ENCODE measurements at regions not wholly inside any gene's neighbourhood (a gene's known extent, or its start where the extent isn't known, plus 50 kb on each side); places are given as distances from the start of the nearest gene placed in this dataset.

- no peak overlapping the region for H3K4me3 ChIP-seq (ENCODE audit: low read depth, low read length, poor library complexity, severe bottlenecking)
- H3K27me3 ChIP-seq (ENCODE audit: insufficient read depth, low read length) = no peaks in the 10 kb centered on the region
- no peaks in the 10 kb centered on the region for H3K79me2 ChIP-seq (ENCODE audit: insufficient read depth, low read length)
- H3K9me3 ChIP-seq (ENCODE audit: low read length) = no peaks in the 10 kb centered on the region
- H3K27ac ChIP-seq (ENCODE audit: low read depth, low read length, poor library complexity, severe bottlenecking) = no peak overlapping the region
- H3K4me1 ChIP-seq (ENCODE audit: insufficient read depth, low read length, severe bottlenecking) = no peaks in the 10 kb centered on the region
- no peak overlapping the region for H3K9ac ChIP-seq (ENCODE audit: low read length)
- H3K36me3 ChIP-seq (ENCODE audit: insufficient read depth, low read length) = no peaks in the 10 kb centered on the region
- no peak for TF ChIP-seq CTCF (IDR thresholded peaks at IDR 0.05; ENCODE audit: low read length)
- no peak for TF ChIP-seq EZH2 (IDR thresholded peaks at IDR 0.05; ENCODE audit: borderline replicate concordance, low read length)
- H3K9me2 ChIP-seq (ENCODE audit: low read depth, low read length) = no peaks in the 10 kb centered on the region
- H4K20me1 ChIP-seq (ENCODE audit: insufficient read depth, low read length) = no peaks in the 10 kb centered on the region
- no peak overlapping the region for H3K4me2 ChIP-seq (ENCODE audit: low read length)
- no peak overlapping the region for H2AFZ ChIP-seq (ENCODE audit: low read length)
- no peaks in the 10 kb centered on the region for H3F3A ChIP-seq (ENCODE audit: insufficient read depth, low read length)
These were observed 718.9 kb upstream of the FANCL start for GRCh38 chr2:58959996-58960395.

GRCh38 chr2:58957188-58957840 is 716.2 kb upstream of the FANCL start:
- no peak overlapping the region for H3K4me2 ChIP-seq (ENCODE audit: low read length)
- H3F3A ChIP-seq (ENCODE audit: insufficient read depth, low read length) = no peaks in the 10 kb centered on the region
- TF ChIP-seq CTCF (IDR thresholded peaks at IDR 0.05; ENCODE audit: low read length) = no peak
- no peak for TF ChIP-seq EZH2 (IDR thresholded peaks at IDR 0.05; ENCODE audit: borderline replicate concordance, low read length)
- no peak overlapping the region for H3K27ac ChIP-seq (ENCODE audit: low read depth, low read length, poor library complexity, severe bottlenecking)
- H3K4me3 ChIP-seq (ENCODE audit: low read depth, low read length, poor library complexity, severe bottlenecking) = no peak overlapping the region
- no peak overlapping the region for H3K9ac ChIP-seq (ENCODE audit: low read length)
- H2AFZ ChIP-seq (ENCODE audit: low read length) = no peak overlapping the region
- H3K9me3 ChIP-seq (ENCODE audit: low read length) = no peaks in the 10 kb centered on the region
- H3K9me2 ChIP-seq (ENCODE audit: low read depth, low read length) = no peaks in the 10 kb centered on the region
- H3K36me3 ChIP-seq (ENCODE audit: insufficient read depth, low read length) = no peaks in the 10 kb centered on the region
- H3K27me3 ChIP-seq (ENCODE audit: insufficient read depth, low read length) = no peaks in the 10 kb centered on the region
- H3K79me2 ChIP-seq (ENCODE audit: insufficient read depth, low read length) = no peaks in the 10 kb centered on the region
- H4K20me1 ChIP-seq (ENCODE audit: insufficient read depth, low read length) = no peaks in the 10 kb centered on the region
- no peaks in the 10 kb centered on the region for H3K4me1 ChIP-seq (ENCODE audit: insufficient read depth, low read length, severe bottlenecking)

- Histone ChIP-seq H3K27me3 (ENCODE audit: insufficient read depth, low read length) (no peaks in the 10 kb centered on the region), H3K9me3 (ENCODE audit: low read length) (no peaks in the 10 kb centered on the region), H3K9me2 (ENCODE audit: low read depth, low read length) (no peaks in the 10 kb centered on the region), H3F3A (ENCODE audit: insufficient read depth, low read length) (no peaks in the 10 kb centered on the region), H3K27ac (ENCODE audit: low read depth, low read length, poor library complexity, severe bottlenecking) (no peak overlapping the region), H4K20me1 (ENCODE audit: insufficient read depth, low read length) (no peaks in the 10 kb centered on the region), H3K36me3 (ENCODE audit: insufficient read depth, low read length) (no peaks in the 10 kb centered on the region), H2AFZ (ENCODE audit: low read length) (no peak overlapping the region), H3K4me1 (ENCODE audit: insufficient read depth, low read length, severe bottlenecking) (no peaks in the 10 kb centered on the region), H3K4me2 (ENCODE audit: low read length) (no peak overlapping the region), H3K79me2 (ENCODE audit: insufficient read depth, low read length) (no peaks in the 10 kb centered on the region), H3K9ac (ENCODE audit: low read length) (no peak overlapping the region), H3K4me3 (ENCODE audit: low read depth, low read length, poor library complexity, severe bottlenecking) (no peak overlapping the region)
- TF ChIP-seq EZH2 (IDR thresholded peaks at IDR 0.05; ENCODE audit: borderline replicate concordance, low read length) (no peak), CTCF (IDR thresholded peaks at IDR 0.05; ENCODE audit: low read length) (no peak)
These were observed 713.8 kb upstream of the FANCL start for GRCh38 chr2:58954880-58955385.

All from OCI-LY1 (cell line).